Upper lobe of left lung (tissue), 4 donors: ENCODE measurements at regions not wholly inside any gene's neighbourhood (a gene's known extent, or its start where the extent isn't known, plus 50 kb on each side); places are given as distances from the start of the nearest gene placed in this dataset.

Experiments
- CTCF ChIP-seq, 6 experiments: fragments of 450-650 bp in 4 of 6; fragments of 200-600 bp in 2 of 6; sonication (generic) in 2 of 6; IDR thresholded peaks; one replicate each; pipeline ENCODE4 v1.5.1; 2016 to 2019; ENCODE audit warnings: antibody characterized with exemption in 6 of 6
- EP300 ChIP-seq, 4 donors: sonication (generic); formaldehyde crosslinking; IDR thresholded peaks; one replicate each; pipeline ENCODE4 v1.5.1; 2017; ENCODE audit warnings: antibody characterized with exemption in 4 of 4, control low read depth in 2 of 4
- POLR2A ChIP-seq, 4 donors: fragments of 450-650 bp; IDR thresholded peaks; one replicate each; pipeline ENCODE4 v1.5.1; 2016 to 2017; ENCODE audit warnings: antibody characterized with exemption in 4 of 4, mild to moderate bottlenecking in 2 of 4
- POLR2AphosphoS5 ChIP-seq, 2 donors: sonication (generic); formaldehyde crosslinking; IDR thresholded peaks; one replicate each; pipeline ENCODE4 v1.5.1; 2017; ENCODE audit warnings: antibody characterized with exemption in 2 of 2

- no peak for TF ChIP-seq CTCF (IDR thresholded peaks at IDR 0.05)
- no peak for TF ChIP-seq POLR2A (IDR thresholded peaks at IDR 0.05)
- TF ChIP-seq POLR2AphosphoS5 (IDR thresholded peaks at IDR 0.05) = no peak
- no peak for TF ChIP-seq EP300 (IDR thresholded peaks at IDR 0.05)
Measured at GRCh38 chr11:128250482-128250881, 336.9 kb downstream of the ETS1 start.
